Aorta (tissue), 5 donors: ENCODE measurements at regions not wholly inside any gene's neighbourhood (a gene's known extent, or its start where the extent isn't known, plus 50 kb on each side); places are given as distances from the start of the nearest gene placed in this dataset.
A peak's percentile ranks its signal among the peaks of the same experiment; 100 is the strongest.

Source experiments
- ATAC-seq: fragments of 200-7000 bp; cut with Tn5 transposase; one replicate; pipeline ENCODE4 v1.9.1; 2022; ENCODE audit warnings: moderate library complexity; ENCODE audit not compliant: low FRiP score
- DNase-seq, 2 donors: peaks; one replicate each; pipeline ENCODE4 v3.0.0-alpha.2; 2020
- H3K27ac ChIP-seq, 2 donors: one replicate each; pipeline ENCODE4 v1.5.1; 2013; ENCODE audit warnings: low read length in 2 of 2, mild to moderate bottlenecking in 2 of 2, moderate library complexity in 2 of 2, control low read depth in 1 of 2, inconsistent platforms in 1 of 2, low read depth in 1 of 2
- H3K27me3 ChIP-seq, 2 donors: one replicate each; pipeline ENCODE4 v1.6.1; 2013; ENCODE audit warnings: control low read depth in 1 of 2, low read length in 1 of 2, mild to moderate bottlenecking in 1 of 2, moderate library complexity in 1 of 2; ENCODE audit not compliant: insufficient read depth in 2 of 2, control insufficient read depth in 1 of 2
- H3K36me3 ChIP-seq, 2 donors: one replicate each; pipeline ENCODE4 v1.6.1; 2013; ENCODE audit warnings: control low read depth in 1 of 2, low read length in 1 of 2, mild to moderate bottlenecking in 1 of 2; ENCODE audit not compliant: insufficient read depth in 2 of 2, control insufficient read depth in 1 of 2
- H3K4me1 ChIP-seq, 2 donors: one replicate each; pipeline ENCODE4 v1.6.1; 2013; ENCODE audit warnings: low read length in 2 of 2, control low read depth in 1 of 2, mild to moderate bottlenecking in 1 of 2, moderate library complexity in 1 of 2; ENCODE audit not compliant: insufficient read depth in 2 of 2, control insufficient read depth in 1 of 2
- H3K4me3 ChIP-seq, 2 donors: one replicate each; pipeline ENCODE4 v1.5.1; 2013; ENCODE audit warnings: low read length in 2 of 2, control low read depth in 1 of 2, mild to moderate bottlenecking in 1 of 2
- H3K9me3 ChIP-seq: one replicate; pipeline ENCODE4 v1.6.1; 2013; ENCODE audit warnings: mild to moderate bottlenecking, low read length; ENCODE audit not compliant: control insufficient read depth
- WGBS, 2 donors: extraction: QIAGEN DNeasy Blood & Tissue Kit; methylation state at CpG; one replicate each; pipeline ENCODE4 v1.1.7; 2013; 5-methylcytosine and 5-hydroxymethylcytosine counted together
- intact Hi-C, 2 donors: fragments of 100-400 bp; cut with DNase I; formaldehyde crosslinking; loops; one replicate each; pipeline versions ENCODE4 v1.14.2 to v1.15.0; 2022
- donor health status: healthy with polysubstance abuse.
- donor health status: Bipolar disorder and iron deficiency.
- donor health status: DM: no; HTN: no; CAD: no.
- donor health status: DM: no; HTN: no; CAD: no.
- donor health status: DM: yes; HTN: yes; CAD: no.

DNA sequence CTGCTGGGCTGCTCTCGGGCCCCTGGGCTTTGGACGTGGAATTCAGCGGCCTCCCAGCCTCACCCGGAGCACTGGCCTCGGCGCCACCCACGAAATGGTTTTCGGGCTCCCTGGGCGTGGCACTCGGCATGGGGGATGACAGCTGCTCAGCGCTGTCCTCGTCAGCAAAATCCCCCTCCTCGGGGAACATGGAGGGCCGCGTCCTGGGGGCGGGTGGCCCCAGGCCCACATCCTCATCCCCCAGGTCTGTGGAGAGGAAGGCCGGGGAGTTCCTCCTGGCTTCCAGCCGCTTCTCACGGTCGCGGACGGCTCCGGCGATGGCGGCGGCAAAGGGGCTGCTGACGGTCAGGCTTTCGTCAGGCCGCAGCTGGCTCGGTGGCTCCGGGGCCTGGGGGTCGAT is 88.4 kb downstream of the CTTN start:
- no peaks in the 10 kb centered on the region for H3K27me3 ChIP-seq
- H3K4me1 ChIP-seq, result no peaks in the 10 kb centered on the region
- no peak overlapping the region for H3K27ac ChIP-seq
- 94 to 96% methylated on average over 31 to 32 of the region's 32 CpGs for WGBS, 2 donors
- H3K9me3 ChIP-seq, result peaks cover 5% of the 10 kb centered on the region
- no peak for ATAC-seq
- H3K36me3 ChIP-seq, result no peaks in the 10 kb centered on the region
- no peak overlapping the region for H3K4me3 ChIP-seq
- DNase-seq, result no peak
- intact Hi-C loops, result no loop called here

DNA sequence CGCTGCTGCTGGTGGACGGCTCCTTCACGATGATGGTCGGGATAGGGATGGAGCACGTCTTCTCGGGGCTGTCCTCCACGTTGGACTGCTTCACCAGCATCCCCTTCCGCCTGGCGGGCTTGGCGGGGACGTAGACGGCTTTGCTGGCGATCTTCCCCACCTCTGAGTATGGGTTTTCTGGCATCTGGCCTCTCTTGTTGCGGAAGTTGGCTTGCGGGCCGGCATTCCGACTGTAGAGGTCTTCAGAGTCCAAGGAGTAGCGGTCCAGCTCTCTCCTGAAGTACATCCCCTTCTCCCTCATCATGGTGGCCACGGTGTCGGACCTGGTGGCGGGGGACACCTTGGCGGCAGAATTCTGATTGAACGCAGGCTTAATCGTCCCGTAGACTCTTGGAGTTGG is 88.8 kb downstream of the CTTN start:
- ATAC-seq (no peak), DNase-seq (no peak)
- H3K36me3 ChIP-seq, result no peaks in the 10 kb centered on the region
- H3K4me3 ChIP-seq, result no peak overlapping the region
- intact Hi-C loops, result no loop called here
- no peaks in the 10 kb centered on the region for H3K27me3 ChIP-seq
- 85 to 86% methylated on average over 25 of the region's 25 CpGs for WGBS, 2 donors
- no peaks in the 10 kb centered on the region for H3K4me1 ChIP-seq
- no peak overlapping the region for H3K27ac ChIP-seq
- peaks cover 5% of the 10 kb centered on the region for H3K9me3 ChIP-seq

DNA sequence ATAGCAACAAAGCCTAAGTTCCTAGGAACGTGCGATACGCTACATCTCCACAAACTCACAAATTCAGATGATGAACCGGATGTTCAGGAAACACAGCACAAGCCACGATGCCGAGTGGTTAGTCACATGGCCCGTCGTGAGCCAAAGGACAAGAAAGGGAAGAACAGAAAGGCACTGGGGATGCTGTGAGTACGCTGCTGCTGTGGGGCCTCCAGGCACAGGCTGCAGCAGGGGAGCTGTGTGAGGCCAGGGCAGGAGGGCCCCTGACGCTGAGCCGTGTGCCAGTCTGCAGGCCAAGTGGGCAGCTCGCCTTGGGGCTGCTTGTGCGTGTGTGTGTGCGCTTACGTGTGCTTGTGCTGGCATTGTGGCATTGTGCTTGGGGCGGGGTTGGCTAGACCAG is 89.4 kb downstream of the CTTN start:
- intact Hi-C loops, result no loop called here
- H3K4me3 ChIP-seq, result no peak overlapping the region
- WGBS, 2 donors, result 83 to 85% methylated on average over 16 of the region's 16 CpGs
- no peak overlapping the region for H3K27ac ChIP-seq
- DNase-seq (peak in 1 of 2 donors; percentile 30), ATAC-seq (no peak)
- H3K27me3 ChIP-seq, result no peaks in the 10 kb centered on the region
- no peaks in the 10 kb centered on the region for H3K4me1 ChIP-seq
- peaks cover 5% of the 10 kb centered on the region for H3K9me3 ChIP-seq
- H3K36me3 ChIP-seq, result no peaks in the 10 kb centered on the region

DNA sequence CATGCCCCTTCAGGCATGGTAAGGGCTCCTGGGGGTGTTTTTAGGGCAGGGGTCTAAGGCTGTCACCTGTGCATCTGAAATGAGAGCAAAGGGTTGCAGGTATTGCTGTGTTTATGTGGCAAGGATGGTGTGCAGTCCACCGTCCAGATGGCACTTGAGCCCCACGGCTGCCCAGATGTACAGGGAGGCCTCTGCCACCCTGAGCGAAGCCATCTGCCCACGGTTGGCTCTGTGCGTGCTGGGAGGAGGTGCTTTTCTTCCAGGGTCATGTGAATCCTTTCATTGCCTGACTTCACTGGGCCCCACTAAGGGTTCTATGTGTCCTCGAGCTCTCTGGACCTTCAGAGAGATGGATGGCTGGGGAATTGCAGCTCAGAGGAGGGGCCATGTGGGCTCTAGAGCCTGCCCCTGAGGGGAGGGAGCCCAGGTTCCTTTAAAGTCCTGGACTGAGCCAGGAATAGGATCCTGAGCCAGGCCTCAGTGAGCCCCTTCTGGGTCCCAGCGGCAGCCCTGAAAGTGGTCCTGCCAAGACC is 89.9 kb downstream of the CTTN start:
- no peaks in the 10 kb centered on the region for H3K4me1 ChIP-seq
- H3K27ac ChIP-seq, result no peak overlapping the region
- H3K27me3 ChIP-seq, result no peaks in the 10 kb centered on the region
- H3K36me3 ChIP-seq, result no peaks in the 10 kb centered on the region
- ATAC-seq (no peak), DNase-seq (no peak)
- peaks cover 5% of the 10 kb centered on the region for H3K9me3 ChIP-seq
- WGBS, 2 donors, result 77 to 79% methylated on average over 7 of the region's 7 CpGs
- H3K4me3 ChIP-seq, result no peak overlapping the region
- intact Hi-C loops, result no loop called here

DNA sequence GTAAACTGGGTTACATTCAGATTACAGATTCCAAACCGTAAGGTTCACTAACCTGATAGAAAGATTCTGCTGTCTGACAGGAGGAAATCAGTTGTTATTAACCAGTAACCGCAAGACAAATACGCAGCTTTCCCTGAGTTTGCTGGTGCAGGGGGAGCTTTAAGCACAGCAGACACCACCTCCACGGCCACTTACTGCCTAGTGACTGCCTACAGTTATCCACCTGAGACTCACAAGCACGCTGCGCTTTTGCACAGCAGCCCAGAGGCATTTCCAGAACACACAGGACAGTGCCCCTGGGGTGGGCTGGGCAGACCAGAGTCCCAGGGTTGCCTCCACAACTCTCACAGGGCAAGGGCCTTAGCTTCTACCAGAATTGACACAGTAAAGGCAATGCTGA is 90.9 kb downstream of the CTTN start:
- H3K4me1 ChIP-seq, result no peaks in the 10 kb centered on the region
- no peaks in the 10 kb centered on the region for H3K27me3 ChIP-seq
- ATAC-seq (no peak), DNase-seq (peak; percentile 4 to 16)
- no peaks in the 10 kb centered on the region for H3K36me3 ChIP-seq
- 89 to 90% methylated on average over 6 of the region's 6 CpGs for WGBS, 2 donors
- intact Hi-C loops, result no loop called here
- H3K27ac ChIP-seq, result no peak overlapping the region
- no peak overlapping the region for H3K4me3 ChIP-seq
- peaks cover 5% of the 10 kb centered on the region for H3K9me3 ChIP-seq

DNA sequence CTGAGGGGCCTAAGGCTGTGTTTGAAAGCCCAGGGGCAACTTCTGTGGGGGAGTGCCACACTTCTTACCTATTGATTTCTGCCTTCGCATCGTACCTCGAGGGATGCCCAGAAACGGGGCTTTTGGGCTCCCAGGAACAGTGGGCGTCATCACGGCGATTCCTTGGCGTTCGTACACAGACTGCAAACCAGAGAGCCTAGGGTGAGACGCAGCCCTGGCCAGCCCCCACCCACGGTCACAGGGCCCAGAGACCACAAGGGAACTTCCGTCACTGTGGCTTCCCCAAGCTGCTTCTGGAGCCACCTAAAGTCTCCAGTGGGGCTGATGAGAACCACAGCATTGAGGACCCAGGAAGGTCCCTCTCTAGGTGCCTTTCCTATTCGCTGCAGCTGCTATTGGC is 91.9 kb downstream of the CTTN start:
- Histone ChIP-seq H3K4me1 (no peaks in the 10 kb centered on the region), H3K9me3 (peaks cover 5% of the 10 kb centered on the region), H3K4me3 (no peak overlapping the region), H3K27ac (no peak overlapping the region), H3K27me3 (no peaks in the 10 kb centered on the region), H3K36me3 (no peaks in the 10 kb centered on the region)
- intact Hi-C loops, result no loop called here
- WGBS, 2 donors, result 94 to 95% methylated on average over 13 of the region's 13 CpGs
- ATAC-seq, result no peak
- DNase-seq, result peak; percentile 25 to 28

DNA sequence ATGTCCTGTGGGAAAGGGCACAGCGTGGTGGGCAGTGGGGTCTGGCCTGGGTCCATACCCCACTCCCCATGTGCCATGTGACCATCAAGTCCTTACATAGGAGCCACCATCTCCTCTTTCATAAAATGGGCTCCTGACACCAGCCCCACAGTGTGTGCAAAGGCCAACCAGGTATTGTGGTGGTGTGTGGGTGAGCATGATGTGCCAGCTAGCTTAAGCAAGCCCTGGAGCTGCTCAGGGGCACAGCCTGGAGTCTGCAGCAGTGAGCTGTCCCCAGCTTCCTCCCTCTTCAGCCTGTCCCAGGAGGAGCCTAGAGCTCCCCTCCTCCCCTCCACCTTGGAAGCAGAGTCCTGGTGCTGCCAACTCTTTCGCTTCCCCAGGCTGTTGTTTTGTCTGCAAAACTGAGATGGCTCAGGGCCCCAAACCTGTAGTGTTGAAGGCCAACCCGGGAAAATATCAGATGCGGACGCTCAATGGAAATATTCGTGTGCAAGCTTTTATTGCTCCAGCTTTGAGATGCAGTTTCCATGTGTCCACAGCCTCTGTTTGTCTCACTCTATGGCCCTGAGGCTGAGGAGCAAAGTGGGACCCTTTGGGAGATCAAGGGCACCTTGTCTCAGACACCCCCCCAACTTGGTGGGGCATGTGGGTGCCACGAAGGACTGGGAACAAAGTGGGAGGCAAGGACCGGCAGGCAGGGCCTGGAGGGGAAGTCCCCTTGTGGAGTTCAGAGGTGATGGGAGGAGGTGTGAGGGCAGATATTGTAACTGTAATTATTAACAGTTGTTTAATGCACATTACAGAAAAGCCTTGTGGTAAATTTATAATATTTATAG is 92.6 kb downstream of the CTTN start:
- no peak overlapping the region for H3K27ac ChIP-seq
- DNase-seq (peak; percentile 6 to 36), ATAC-seq (no peak)
- no peaks in the 10 kb centered on the region for H3K4me1 ChIP-seq
- H3K9me3 ChIP-seq, result peaks cover 5% of the 10 kb centered on the region
- intact Hi-C loops, result no loop called here
- no peak overlapping the region for H3K4me3 ChIP-seq
- no peaks in the 10 kb centered on the region for H3K36me3 ChIP-seq
- 81 to 83% methylated on average over 8 of the region's 8 CpGs for WGBS, 2 donors
- no peaks in the 10 kb centered on the region for H3K27me3 ChIP-seq

DNA sequence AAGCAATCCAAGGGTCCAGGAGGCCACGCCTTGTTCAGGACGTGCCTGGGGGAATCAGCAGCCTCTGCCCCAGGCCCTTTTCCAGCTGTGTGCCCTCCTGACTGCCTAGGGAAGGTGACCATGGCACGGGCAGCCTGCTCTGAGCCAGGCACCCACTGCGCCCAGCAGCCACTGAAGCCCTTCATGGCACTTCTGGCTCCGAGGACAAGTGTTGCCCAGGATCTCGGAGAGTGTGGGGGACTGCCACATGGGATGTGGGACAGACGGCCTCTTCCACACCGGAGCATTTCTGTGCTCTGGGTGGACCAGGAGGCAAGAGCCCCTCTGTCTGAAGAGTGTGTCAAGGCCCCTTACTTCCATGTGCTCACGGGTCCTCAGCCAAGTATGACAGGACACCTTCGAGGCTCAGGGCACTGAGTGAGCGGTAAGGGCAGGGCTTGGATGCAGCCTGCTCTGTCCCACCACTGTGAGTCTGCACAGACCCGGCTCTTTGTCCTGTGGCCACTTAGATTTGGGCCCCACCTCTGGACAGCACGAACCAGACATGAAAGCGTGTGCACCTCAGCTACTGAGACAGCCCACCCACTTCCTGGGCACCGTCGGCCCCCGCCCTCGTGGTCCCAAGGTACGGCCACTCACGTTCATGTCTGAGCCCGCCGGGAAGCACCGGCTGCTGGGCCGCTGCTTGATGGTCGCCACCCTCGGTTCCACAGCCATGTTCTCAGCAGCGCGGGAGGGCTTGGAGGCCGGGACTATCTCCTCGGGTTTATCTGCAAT is 93.6 kb downstream of the CTTN start:
- 95 to 96% methylated on average over 30 of the region's 30 CpGs for WGBS, 2 donors
- H3K4me3 ChIP-seq, result no peak overlapping the region
- no peaks in the 10 kb centered on the region for H3K36me3 ChIP-seq
- no peaks in the 10 kb centered on the region for H3K27me3 ChIP-seq
- no peaks in the 10 kb centered on the region for H3K4me1 ChIP-seq
- H3K9me3 ChIP-seq, result peaks cover 5% of the 10 kb centered on the region
- DNase-seq, result peak; percentile 34 to 67
- intact Hi-C loops, result no loop called here
- no peak overlapping the region for H3K27ac ChIP-seq
- ATAC-seq, result peak; percentile 45
